GM13977 (cell line): ENCODE measurements at regions not wholly inside any gene's neighbourhood (a gene's known extent, or its start where the extent isn't known, plus 50 kb on each side); places are given as distances from the start of the nearest gene placed in this dataset.

ENCODE experiments used
- DNase-seq: peaks from one replicate; pipeline ENCODE4 v3.0.0; 2012; ENCODE audit warnings: low spot score
- CTCF ChIP-seq: IDR thresholded peaks from 2 replicates; pipeline ENCODE4 v1.5.1; 2012; ENCODE audit warnings: mild to moderate bottlenecking, control low read depth; ENCODE audit not compliant: insufficient read depth; ENCODE audit errors: extremely low read depth, missing control alignments
- in situ Hi-C: fragments of 300-500 bp; cut with MboI; formaldehyde crosslinking; loops from one replicate; pipeline ENCODE4 v1.12.0; 2022; ENCODE audit warnings: low sequenced_read_pairs, low pct_unique_long_range_greater_than_20kb, mixed read lengths, inconsistent platforms; ENCODE audit not compliant: unreplicated experiment

DNA sequence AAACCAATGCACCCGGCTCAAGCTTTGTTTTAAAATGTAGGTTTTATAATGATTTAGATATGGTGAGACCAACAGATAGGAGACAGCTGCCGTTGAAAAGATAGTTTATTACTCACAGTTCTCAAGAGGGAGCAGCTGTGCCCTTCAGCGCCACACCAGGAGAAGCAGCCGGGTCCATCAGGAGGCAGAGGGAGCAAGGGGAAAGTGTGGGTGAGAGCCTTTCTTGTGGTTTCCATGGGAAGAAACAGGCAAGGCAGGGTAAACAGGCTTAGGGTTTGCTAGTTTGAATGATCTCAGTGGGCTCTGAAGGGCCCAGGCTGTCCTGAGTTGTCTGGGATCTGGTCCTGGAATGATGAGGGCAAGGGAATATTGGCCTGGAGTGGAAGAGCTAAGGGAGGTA lies 117.7 kb upstream of the PLCB4 start:
- in situ Hi-C loops = no loop called here
- TF ChIP-seq CTCF = no peak
- no peak for DNase-seq

DNA sequence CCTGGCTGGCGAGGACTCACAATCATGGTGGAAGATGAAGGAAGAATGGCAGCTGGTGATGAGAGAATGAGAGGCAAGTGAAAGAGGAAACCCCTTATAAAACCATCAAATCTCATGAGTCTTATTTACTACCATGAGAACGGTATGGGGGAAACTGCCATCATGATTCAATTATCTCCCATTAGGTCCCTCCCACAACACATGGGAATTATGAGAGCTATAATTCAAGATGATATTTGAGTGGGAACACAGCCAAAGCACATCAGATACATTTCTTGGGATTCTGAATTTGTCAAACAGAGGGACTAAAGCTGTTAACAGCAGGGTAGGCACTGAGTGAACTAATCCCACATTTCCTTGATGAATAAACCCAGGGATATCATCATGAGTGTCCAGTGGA lies 116.2 kb upstream of the PLCB4 start:
- no peak for TF ChIP-seq CTCF
- DNase-seq = no peak
- in situ Hi-C loops = no loop called here

GRCh38 chr20:8953300-8953699 lies 115.6 kb upstream of the PLCB4 start:
- in situ Hi-C loops = no loop called here
- no peak for TF ChIP-seq CTCF
- no peak for DNase-seq

DNA sequence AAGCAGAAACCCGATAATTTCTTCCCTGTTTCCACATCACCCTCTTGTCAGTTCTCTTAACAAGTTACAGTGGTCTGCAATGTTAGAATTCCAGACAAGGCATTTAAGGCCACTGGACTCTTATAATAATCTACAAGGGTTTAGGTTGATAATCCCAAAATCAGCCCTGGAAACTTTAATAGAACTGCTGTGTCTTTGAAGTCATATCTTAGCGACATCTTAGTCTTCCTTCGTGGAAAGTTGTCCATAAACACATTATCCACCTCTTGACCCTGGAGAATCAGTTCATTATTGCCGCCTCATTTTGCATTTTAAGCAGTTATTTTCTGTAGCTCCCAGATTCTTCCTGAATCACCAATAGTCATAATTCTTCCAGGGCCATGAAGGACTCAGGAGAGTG lies 108.6 kb upstream of the PLCB4 start:
- TF ChIP-seq CTCF = no peak
- in situ Hi-C loops = no loop called here

GRCh38 chr20:8963330-8963729 lies 105.6 kb upstream of the PLCB4 start:
- in situ Hi-C loops = no loop called here

More for the DNA sequence above, 108.6 kb upstream of the PLCB4 start:
- no peak for DNase-seq

GRCh38 chr20:8964959-8965562 lies 103.8 kb upstream of the PLCB4 start:
- in situ Hi-C loops = no loop called here
- TF ChIP-seq CTCF = no peak
- DNase-seq = no peak

More at GRCh38 chr20:8963330-8963729, 105.6 kb upstream of the PLCB4 start:
- DNase-seq = no peak
- no peak for TF ChIP-seq CTCF

DNA sequence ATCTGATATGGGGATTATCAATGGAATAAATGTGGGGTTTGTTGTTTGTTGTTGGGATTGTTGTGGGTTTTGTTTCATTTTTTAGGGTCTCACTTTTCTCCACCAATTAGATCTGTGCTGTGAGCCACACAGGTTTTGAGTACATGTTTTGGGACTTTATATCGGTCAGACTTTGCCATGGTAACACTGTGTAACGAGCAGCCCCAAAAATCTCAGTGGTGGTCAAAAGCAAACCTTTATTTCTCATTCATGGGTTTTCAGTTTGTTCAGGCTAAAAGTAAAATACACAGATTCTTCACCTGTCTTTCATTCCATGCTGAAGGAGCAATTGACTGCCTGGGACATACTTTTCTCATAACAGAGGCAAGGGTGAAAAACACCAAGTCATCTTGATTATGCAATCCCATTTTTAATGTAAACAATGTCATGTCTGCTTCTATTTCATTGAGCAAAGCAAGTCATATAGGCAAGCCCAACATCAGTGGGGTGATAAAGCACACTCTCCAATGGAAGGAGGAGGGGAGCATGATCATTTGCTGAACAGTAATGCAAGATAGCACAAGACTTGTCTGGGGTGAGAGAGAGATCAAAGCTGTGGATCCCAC lies 101.1 kb upstream of the PLCB4 start:
- no peak for TF ChIP-seq CTCF
- in situ Hi-C loops = no loop called here
- DNase-seq = no peak
